ENCODE measurements at regions not wholly inside any gene's neighbourhood (a gene's known extent, or its start where the extent isn't known, plus 50 kb on each side); places are given as distances from the start of the nearest gene placed in this dataset.

- no peak for DNase-seq
These were observed 748.2 kb upstream of the ADAMTS5 start for GRCh38 chr21:27715131-27715530.

GRCh38 chr21:27713154-27714109 lies 746.5 kb upstream of the ADAMTS5 start:
- DNase-seq = no peak

- DNase-seq = no peak
These were observed 737.8 kb upstream of the ADAMTS5 start for GRCh38 chr21:27704567-27705166.

GRCh38 chr21:27703791-27704190 lies 736.9 kb upstream of the ADAMTS5 start:
- DNase-seq = no peak

- DNase-seq = peak; percentile 65 to 70
These were observed 734.2 kb upstream of the ADAMTS5 start for GRCh38 chr21:27700974-27701614.

- no peak for DNase-seq
These were observed 728.4 kb upstream of the ADAMTS5 start for GRCh38 chr21:27695246-27695645.

- no peak for DNase-seq
These were observed 727.8 kb upstream of the ADAMTS5 start for GRCh38 chr21:27694667-27695066.

- DNase-seq = no peak
These were observed 726.5 kb upstream of the ADAMTS5 start for GRCh38 chr21:27693376-27693775.

GRCh38 chr21:27691516-27691915 lies 724.6 kb upstream of the ADAMTS5 start:
- no peak for DNase-seq

- DNase-seq = no peak
These were observed 724.1 kb upstream of the ADAMTS5 start for GRCh38 chr21:27691006-27691405.

GRCh38 chr21:27690426-27690825 lies 723.5 kb upstream of the ADAMTS5 start:
- no peak for DNase-seq

- DNase-seq = no peak
These were observed 721.9 kb upstream of the ADAMTS5 start for GRCh38 chr21:27688773-27689172.

- no peak for DNase-seq
These were observed 716.4 kb upstream of the ADAMTS5 start for GRCh38 chr21:27683292-27683691.

- DNase-seq = no peak
These were observed 715.0 kb upstream of the ADAMTS5 start for GRCh38 chr21:27681841-27682240.

GRCh38 chr21:27681038-27681437 lies 714.1 kb upstream of the ADAMTS5 start:
- DNase-seq = no peak

- no peak for DNase-seq
These were observed 713.3 kb upstream of the ADAMTS5 start for GRCh38 chr21:27680181-27680580.

GRCh38 chr21:27678511-27678910 lies 711.6 kb upstream of the ADAMTS5 start:
- no peak for DNase-seq

GRCh38 chr21:27677546-27677945 lies 710.7 kb upstream of the ADAMTS5 start:
- no peak for DNase-seq

GRCh38 chr21:27675306-27675705 lies 708.4 kb upstream of the ADAMTS5 start:
- no peak for DNase-seq

- DNase-seq = no peak
These were observed 707.2 kb upstream of the ADAMTS5 start for GRCh38 chr21:27674041-27674615.

- no peak for DNase-seq
These were observed 706.7 kb upstream of the ADAMTS5 start for GRCh38 chr21:27673581-27673980.

GRCh38 chr21:27671207-27671606 lies 704.3 kb upstream of the ADAMTS5 start:
- DNase-seq = no peak

- no peak for DNase-seq
These were observed 686.6 kb upstream of the ADAMTS5 start for GRCh38 chr21:27653481-27653880.
